ENCODE measurements at regions not wholly inside any gene's neighbourhood (a gene's known extent, or its start where the extent isn't known, plus 50 kb on each side); places are given as distances from the start of the nearest gene placed in this dataset.

DNA sequence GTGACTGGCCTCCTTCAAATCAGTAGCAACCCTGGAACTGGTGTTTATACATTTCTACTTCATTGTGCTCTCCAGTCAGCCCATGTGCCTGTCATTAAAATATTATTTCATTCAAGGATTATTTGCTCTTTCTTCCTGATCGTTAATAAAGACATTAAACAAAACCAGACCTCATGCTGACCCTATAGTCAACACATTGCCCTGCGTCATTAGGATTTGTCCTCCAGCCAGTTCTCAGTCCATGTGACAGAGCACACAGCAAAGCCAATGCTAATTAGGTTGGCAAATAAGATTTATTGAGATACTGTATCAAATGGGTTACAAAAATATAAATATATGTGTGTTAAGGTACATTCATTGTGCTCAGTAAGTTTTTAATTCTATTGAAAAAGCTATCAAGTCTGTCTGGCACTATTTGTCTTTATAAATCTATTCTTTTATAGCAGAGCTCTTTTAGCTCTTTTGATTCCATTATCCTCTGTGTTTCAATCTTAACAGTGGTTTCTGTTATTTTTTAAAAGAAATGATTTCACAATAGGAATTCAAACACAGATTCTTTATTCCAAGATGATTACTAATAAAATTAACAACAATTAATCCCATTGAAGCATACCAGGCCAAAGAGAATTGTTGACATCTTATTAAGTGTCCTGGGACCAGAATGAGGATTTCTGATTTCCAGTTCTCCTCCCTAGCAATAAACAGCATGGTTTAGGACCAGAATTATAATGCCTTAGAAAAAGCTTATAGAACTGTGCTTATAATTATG, 209.4 kb upstream of the RGMB start:
- Histone ChIP-seq H2BK5ac (ENCODE audit: low read depth, low read length) (no peak overlapping the region), H2BK15ac (ENCODE audit: low read length) (no peak overlapping the region), H2BK120ac (replicated peaks; ENCODE audit: low read depth, low read length) (no peak overlapping the region), H4K5ac (ENCODE audit: insufficient read length, low read depth, low read length) (no peak overlapping the region), H3K36me3 (ENCODE audit: control insufficient read depth in 2 of 4, insufficient read depth in 4 of 4, low read length in 3 of 4) (no peaks in the 10 kb centered on the region), H3K79me1 (ENCODE audit: low read depth, low read length) (no peaks in the 10 kb centered on the region), H3K79me2 (ENCODE audit: control insufficient read depth in 1 of 2, insufficient read depth in 2 of 2, low read length in 2 of 2) (no peaks in the 10 kb centered on the region), H3K9ac (replicated peaks in 1 of 4; ENCODE audit: extremely low read depth in 1 of 4, low read depth in 3 of 4, low read length in 3 of 4) (no peak overlapping the region), H3K14ac (ENCODE audit: insufficient read length) (no peak overlapping the region), H3K27me3 (replicated peaks in 1 of 4; ENCODE audit: control insufficient read depth in 3 of 4, extremely low read depth in 1 of 4, insufficient read depth in 3 of 4, low read length in 3 of 4) (no peaks in the 10 kb centered on the region), H4K91ac (replicated peaks; ENCODE audit: insufficient read length, low read length) (no peak overlapping the region), H3K27ac (ENCODE audit: low read depth, low read length) (no peak overlapping the region), H3K56ac (replicated peaks; ENCODE audit: insufficient read length, low read depth, low read length) (no peak overlapping the region), H4K8ac (ENCODE audit: extremely low read depth, insufficient read depth, low read length) (no peak overlapping the region), H4K20me1 (replicated peaks in 1 of 2; ENCODE audit: control insufficient read depth in 1 of 2, insufficient read depth in 2 of 2, low read length in 2 of 2) (no peaks in the 10 kb centered on the region), H3K23ac (ENCODE audit: insufficient read length) (no peak overlapping the region), H3K18ac (ENCODE audit: extremely low read depth, low read length) (no peak overlapping the region), H2BK12ac (ENCODE audit: low read depth, low read length) (no peak overlapping the region), H2AFZ (ENCODE audit: low read length) (no peak overlapping the region), H3K4me1 (replicated peaks in 1 of 4; ENCODE audit: control insufficient read depth in 3 of 4, insufficient read depth in 4 of 4, low read length in 3 of 4) (no peaks in the 10 kb centered on the region), H2BK20ac (ENCODE audit: low read length) (no peak overlapping the region), H3K4ac (replicated peaks; ENCODE audit: insufficient read length, low read depth, low read length) (no peak overlapping the region), H3K4me2 (ENCODE audit: insufficient read depth in 1 of 2, low read depth in 2 of 2, low read length in 2 of 2) (no peak overlapping the region), H3K23me2 (ENCODE audit: low read depth, low read length) (no peaks in the 10 kb centered on the region), H3K4me3 (ENCODE audit: extremely low read depth in 1 of 4, insufficient read depth in 2 of 4, low read depth in 3 of 4, low read length in 4 of 4) (no peak overlapping the region), H2AK5ac (ENCODE audit: low read depth, low read length) (no peak overlapping the region), H3K9me3 (ENCODE audit: insufficient read depth in 2 of 2, low read depth in 1 of 2, low read length in 1 of 2) (no peaks in the 10 kb centered on the region)
- ChIA-PET CTCF (ENCODE audit: partially characterized antibody) (interaction anchor here (0.9 to 1.1 kb wide), 2 partner anchors 10 to 26 kb away, joined by 3 read pairs; no protein-coding TSS in a partner anchor), POLR2A (ENCODE audit: partially characterized antibody) (no interaction called here)
- DNase-seq (ENCODE audit: low read depth in 1 of 2, low spot score in 2 of 2) (no peak), FAIRE-seq (no peak)
- WGBS, 2 experiments (ENCODE audit: extremely low coverage in 1 of 2, insufficient coverage in 1 of 2, insufficient read length in 1 of 2, insufficient replicate concordance in 2 of 2, low coverage in 1 of 2, low lambda C conversion rate in 2 of 2, missing lambda C conversion rate in 1 of 2), result 85% methylated on average over 2 of the region's 2 CpGs; no CpG with 5 or more reads in 1 of the 2 experiments
- no peak for TF ChIP-seq BACH1 (IDR thresholded peaks at IDR 0.05; ENCODE audit: low read length)
- no peak for TF ChIP-seq SUZ12 (IDR thresholded peaks at IDR 0.05; ENCODE audit: low read length)
- TF ChIP-seq JUN (IDR thresholded peaks at IDR 0.05; ENCODE audit: low read depth, low read length), result no peak
- TF ChIP-seq NANOG (IDR thresholded peaks at IDR 0.05; ENCODE audit: insufficient read depth, low read depth, low read length, poor library complexity, severe bottlenecking), result no peak
- TF ChIP-seq RNF2 (IDR thresholded peaks at IDR 0.05; ENCODE audit: borderline replicate concordance, low read depth, low read length, missing control alignments, poor library complexity, severe bottlenecking), result no peak
- TF ChIP-seq TBP (IDR thresholded peaks at IDR 0.05; ENCODE audit: low read depth, low read length), result no peak
- no peak for TF ChIP-seq RFX5 (IDR thresholded peaks at IDR 0.05; ENCODE audit: borderline replicate concordance, low read depth, low read length)
- no peak for TF ChIP-seq SP2 (IDR thresholded peaks at IDR 0.05; ENCODE audit: low read length)
- no peak for TF ChIP-seq ZNF274 (IDR thresholded peaks at IDR 0.05; ENCODE audit: borderline replicate concordance, extremely low read depth, low read length)
- TF ChIP-seq SIX5 (IDR thresholded peaks at IDR 0.05; ENCODE audit: low read depth, low read length), result no peak
- TF ChIP-seq KDM4A (IDR thresholded peaks at IDR 0.05; ENCODE audit: low read depth, low read length, severe bottlenecking), result no peak
- no peak for TF ChIP-seq EGR1 (IDR thresholded peaks at IDR 0.05; ENCODE audit: borderline replicate concordance, low read depth, low read length)
- no peak for TF ChIP-seq GTF2F1 (IDR thresholded peaks at IDR 0.05; ENCODE audit: borderline replicate concordance, low read depth, low read length)
- no peak for TF ChIP-seq EZH2 (IDR thresholded peaks at IDR 0.05; ENCODE audit: low read depth, low read length, severe bottlenecking)

Data from H1 (cell line).